Adipocyte (in vitro differentiated cells): ENCODE measurements at regions not wholly inside any gene's neighbourhood (a gene's known extent, or its start where the extent isn't known, plus 50 kb on each side); places are given as distances from the start of the nearest gene placed in this dataset.

ENCODE experiments used
- DNase-seq: peaks from one replicate; pipeline ENCODE4 v3.0.0-alpha.2; 2015; ENCODE audit warnings: low read depth
- H3K27me3 ChIP-seq: replicated peaks from 2 replicates; pipeline ENCODE4 v1.7.0; 2013; ENCODE audit warnings: mild to moderate bottlenecking, low read length, moderate library complexity; ENCODE audit not compliant: control insufficient read depth, insufficient read depth
- H3K36me3 ChIP-seq: 2 replicates; pipeline ENCODE4 v1.7.0; 2013; ENCODE audit warnings: low read length, mild to moderate bottlenecking, moderate library complexity; ENCODE audit not compliant: control insufficient read depth, insufficient read depth, severe bottlenecking
- H3K4me1 ChIP-seq: 2 replicates; pipeline ENCODE4 v1.7.0; 2013; ENCODE audit warnings: mild to moderate bottlenecking, low read length, moderate library complexity; ENCODE audit not compliant: control insufficient read depth, insufficient read depth
- H3K4me3 ChIP-seq: 2 replicates; pipeline ENCODE4 v1.7.0; 2013; ENCODE audit warnings: mild to moderate bottlenecking, low read length, moderate library complexity
- H3K9ac ChIP-seq: 2 replicates; pipeline ENCODE4 v1.7.0; 2013; ENCODE audit warnings: mild to moderate bottlenecking, low read length, moderate library complexity
- H3K9me3 ChIP-seq: 2 replicates; pipeline ENCODE4 v1.7.0; 2013; ENCODE audit warnings: mild to moderate bottlenecking, low read length, moderate library complexity; ENCODE audit not compliant: control insufficient read depth

DNA sequence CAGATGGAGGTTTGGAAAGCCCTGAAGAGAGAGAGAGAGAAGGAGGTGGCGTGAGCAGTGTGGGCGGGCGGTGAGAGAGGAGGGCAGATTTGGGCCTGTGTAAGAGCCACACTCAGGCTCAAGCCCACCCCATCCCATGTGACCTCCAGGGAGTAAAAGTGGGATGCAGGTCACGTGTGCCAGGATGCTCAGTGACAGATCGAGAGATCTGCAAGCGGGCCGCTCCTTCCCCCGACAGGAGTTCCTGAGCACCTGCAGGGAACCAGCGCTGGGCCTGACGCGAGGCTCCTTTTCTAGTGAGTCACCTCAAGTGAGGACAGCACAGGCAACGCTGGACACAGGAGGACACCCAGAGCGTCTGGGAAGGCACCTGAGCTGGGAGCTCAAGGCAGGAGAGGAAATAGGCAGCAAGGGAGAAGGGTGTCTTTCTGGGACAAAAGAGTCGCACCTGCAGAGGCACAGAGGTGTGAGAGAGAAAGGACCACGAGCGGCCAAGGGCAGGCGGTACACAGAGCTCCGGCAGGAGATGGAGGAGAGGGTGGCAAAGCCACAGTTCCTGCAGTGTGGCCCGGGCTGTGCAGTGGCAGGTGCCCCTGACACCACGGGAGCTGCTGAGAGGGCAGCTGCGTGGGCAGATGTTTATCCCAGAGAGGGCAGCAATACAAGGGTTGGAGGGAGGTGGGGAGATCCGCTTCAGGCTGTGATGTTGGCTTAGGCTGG is 1294.8 kb downstream of the TBC1D22A start:
- Histone ChIP-seq H3K27me3 (no peaks in the 10 kb centered on the region), H3K9me3 (peaks cover 3% of the 10 kb centered on the region), H3K36me3 (no peaks in the 10 kb centered on the region), H3K4me3 (no peak overlapping the region), H3K4me1 (no peaks in the 10 kb centered on the region), H3K9ac (no peak overlapping the region)
- no peak for DNase-seq

GRCh38 chr22:48055827-48056226 is 1293.4 kb downstream of the TBC1D22A start:
- DNase-seq, result no peak
- Histone ChIP-seq H3K4me1 (no peaks in the 10 kb centered on the region), H3K4me3 (no peak overlapping the region), H3K9me3 (peaks cover 3% of the 10 kb centered on the region), H3K27me3 (no peaks in the 10 kb centered on the region), H3K9ac (no peak overlapping the region), H3K36me3 (no peaks in the 10 kb centered on the region)

- no peak for DNase-seq
- H3K9me3 ChIP-seq, result peaks cover 3% of the 10 kb centered on the region
- H3K4me3 ChIP-seq, result no peak overlapping the region
- no peaks in the 10 kb centered on the region for H3K4me1 ChIP-seq
- no peak overlapping the region for H3K9ac ChIP-seq
- H3K36me3 ChIP-seq, result no peaks in the 10 kb centered on the region
- no peaks in the 10 kb centered on the region for H3K27me3 ChIP-seq
Observed at GRCh38 chr22:48055185-48055584, 1292.7 kb downstream of the TBC1D22A start.

DNA sequence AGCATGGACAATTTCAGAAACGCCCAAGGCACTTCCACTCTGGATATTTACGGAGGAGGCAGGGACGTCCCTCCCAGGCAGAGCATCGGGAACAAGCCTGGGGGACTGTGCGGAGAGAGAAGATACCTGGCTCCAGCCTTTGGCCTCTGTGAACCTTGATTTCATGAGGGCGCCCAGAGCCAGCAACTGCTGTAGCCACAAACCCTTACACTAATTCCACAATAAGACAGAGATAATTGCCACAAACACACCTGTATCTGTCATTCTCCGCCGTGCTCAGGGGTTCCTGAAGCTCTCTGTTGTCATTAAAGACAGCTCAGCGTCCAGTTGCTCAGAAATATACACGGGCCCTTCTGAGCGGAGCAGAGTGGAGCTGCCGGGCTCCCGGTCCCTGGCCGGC is 1292.1 kb downstream of the TBC1D22A start:
- Histone ChIP-seq H3K36me3 (no peaks in the 10 kb centered on the region), H3K9me3 (peaks cover 3% of the 10 kb centered on the region), H3K4me1 (no peaks in the 10 kb centered on the region), H3K4me3 (no peak overlapping the region), H3K9ac (no peak overlapping the region), H3K27me3 (no peaks in the 10 kb centered on the region)
- DNase-seq, result no peak

DNA sequence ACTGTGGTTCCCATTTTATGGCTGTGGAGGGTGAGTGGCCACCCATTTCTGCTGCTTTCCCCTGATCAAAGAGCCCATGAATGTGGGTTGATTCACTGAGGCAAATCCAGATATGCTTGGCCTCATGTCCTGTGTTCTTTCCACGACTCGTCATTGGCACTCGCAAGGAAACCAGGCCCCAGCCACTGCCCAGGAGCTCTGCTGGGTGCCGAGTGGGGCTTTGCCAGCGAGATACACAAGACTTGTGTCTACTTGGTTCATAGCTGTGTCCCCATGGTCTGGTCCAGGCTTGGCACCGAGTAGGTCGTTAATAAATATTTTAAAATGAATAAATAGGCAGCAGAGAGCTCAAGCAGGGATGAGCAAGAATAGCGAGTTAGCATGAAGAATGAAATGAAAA is 1291.5 kb downstream of the TBC1D22A start:
- no peak for DNase-seq
- no peaks in the 10 kb centered on the region for H3K27me3 ChIP-seq
- no peaks in the 10 kb centered on the region for H3K4me1 ChIP-seq
- H3K36me3 ChIP-seq, result no peaks in the 10 kb centered on the region
- H3K4me3 ChIP-seq, result no peak overlapping the region
- H3K9me3 ChIP-seq, result peaks cover 3% of the 10 kb centered on the region
- H3K9ac ChIP-seq, result no peak overlapping the region

GRCh38 chr22:48053486-48053885 is 1291.0 kb downstream of the TBC1D22A start:
- no peak for DNase-seq
- no peaks in the 10 kb centered on the region for H3K27me3 ChIP-seq
- no peaks in the 10 kb centered on the region for H3K4me1 ChIP-seq
- peaks cover 3% of the 10 kb centered on the region for H3K9me3 ChIP-seq
- no peaks in the 10 kb centered on the region for H3K36me3 ChIP-seq
- H3K9ac ChIP-seq, result no peak overlapping the region
- H3K4me3 ChIP-seq, result no peak overlapping the region

GRCh38 chr22:48052621-48052890 is 1290.1 kb downstream of the TBC1D22A start:
- no peaks in the 10 kb centered on the region for H3K4me1 ChIP-seq
- no peaks in the 10 kb centered on the region for H3K27me3 ChIP-seq
- DNase-seq, result no peak

GRCh38 chr22:48051796-48052620 is 1289.6 kb downstream of the TBC1D22A start:
- H3K4me3 ChIP-seq, result no peak overlapping the region
- no peaks in the 10 kb centered on the region for H3K4me1 ChIP-seq
- DNase-seq, result no peak
- H3K27me3 ChIP-seq, result no peaks in the 10 kb centered on the region
- no peaks in the 10 kb centered on the region for H3K36me3 ChIP-seq
- no peaks in the 10 kb centered on the region for H3K9me3 ChIP-seq
- no peak overlapping the region for H3K9ac ChIP-seq

More at GRCh38 chr22:48052621-48052890, 1290.1 kb downstream of the TBC1D22A start:
- Histone ChIP-seq H3K9me3 (no peaks in the 10 kb centered on the region), H3K4me3 (no peak overlapping the region), H3K9ac (no peak overlapping the region), H3K36me3 (no peaks in the 10 kb centered on the region)

GRCh38 chr22:48050836-48051235 is 1288.4 kb downstream of the TBC1D22A start:
- Histone ChIP-seq H3K4me1 (no peaks in the 10 kb centered on the region), H3K9me3 (no peaks in the 10 kb centered on the region), H3K27me3 (no peaks in the 10 kb centered on the region), H3K36me3 (no peaks in the 10 kb centered on the region), H3K4me3 (no peak overlapping the region), H3K9ac (no peak overlapping the region)
- no peak for DNase-seq

DNA sequence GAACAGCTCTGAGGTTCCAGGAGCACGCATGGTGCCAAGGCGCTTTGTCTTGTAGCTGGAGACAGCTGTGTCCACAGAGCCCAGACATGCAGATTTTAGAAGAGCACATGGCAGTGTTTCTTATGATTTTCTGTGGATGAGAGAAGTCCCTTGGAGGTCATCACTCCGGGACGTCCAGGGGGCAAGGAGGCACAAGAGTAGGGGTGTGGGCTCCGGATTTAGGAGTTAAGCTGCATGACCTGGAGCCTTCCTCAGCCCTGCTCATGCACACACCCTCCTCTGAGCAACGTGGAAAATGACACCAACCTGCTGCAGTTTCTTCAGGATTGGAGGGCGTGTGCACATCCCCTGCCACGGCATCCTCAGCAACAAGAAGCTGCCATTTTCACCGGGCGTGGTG is 1286.7 kb downstream of the TBC1D22A start:
- no peak for DNase-seq
- Histone ChIP-seq H3K4me3 (no peak overlapping the region), H3K4me1 (no peaks in the 10 kb centered on the region), H3K27me3 (no peaks in the 10 kb centered on the region), H3K9me3 (no peaks in the 10 kb centered on the region), H3K9ac (no peak overlapping the region), H3K36me3 (no peaks in the 10 kb centered on the region)

GRCh38 chr22:48047722-48048500 is 1285.5 kb downstream of the TBC1D22A start:
- Histone ChIP-seq H3K36me3 (no peaks in the 10 kb centered on the region), H3K9ac (no peak overlapping the region), H3K27me3 (no peaks in the 10 kb centered on the region), H3K4me3 (no peak overlapping the region), H3K4me1 (no peaks in the 10 kb centered on the region), H3K9me3 (no peaks in the 10 kb centered on the region)
- no peak for DNase-seq
